GM10266 (cell line): ENCODE measurements at regions not wholly inside any gene's neighbourhood (a gene's known extent, or its start where the extent isn't known, plus 50 kb on each side); places are given as distances from the start of the nearest gene placed in this dataset.

Source experiments
- DNase-seq: peaks from one replicate; pipeline ENCODE4 v3.0.0; 2012; ENCODE audit errors: extremely low spot score
- CTCF ChIP-seq: IDR thresholded peaks from 2 replicates; pipeline ENCODE4 v1.5.1; 2012; ENCODE audit warnings: mild to moderate bottlenecking, low read depth; ENCODE audit not compliant: control insufficient read depth, insufficient read depth; ENCODE audit errors: missing control alignments

- DNase-seq = no peak
- no peak for TF ChIP-seq CTCF
Observed at GRCh38 chr1:234927312-234927970, 201.2 kb downstream of the TOMM20 start.

GRCh38 chr1:234926559-234927311 lies 201.9 kb downstream of the TOMM20 start:
- no peak for TF ChIP-seq CTCF
- peak; percentile 73 for DNase-seq

- TF ChIP-seq CTCF = no peak
- DNase-seq = no peak
Observed at GRCh38 chr1:234926264-234926558, 202.4 kb downstream of the TOMM20 start.

GRCh38 chr1:234925440-234926263 lies 203.0 kb downstream of the TOMM20 start:
- DNase-seq = no peak
- TF ChIP-seq CTCF = no peak

- TF ChIP-seq CTCF = no peak
Observed at GRCh38 chr1:234924450-234925355, 203.9 kb downstream of the TOMM20 start.

GRCh38 chr1:234923626-234924025 lies 205.0 kb downstream of the TOMM20 start:
- no peak for DNase-seq
- TF ChIP-seq CTCF = no peak

More at GRCh38 chr1:234924450-234925355, 203.9 kb downstream of the TOMM20 start:
- DNase-seq = no peak
